ENCODE measurements at regions not wholly inside any gene's neighbourhood (a gene's known extent, or its start where the extent isn't known, plus 50 kb on each side); places are given as distances from the start of the nearest gene placed in this dataset.

GRCh38 chr12:123100882-123101281 is 50.0 kb downstream of the PITPNM2 start:
- Mint-ChIP-seq H3K4me3 (no peak overlapping the region), H3K36me3 (peaks cover 19% of the 10 kb centered on the region)
- CTCF ChIA-PET, result no interaction called here

DNA sequence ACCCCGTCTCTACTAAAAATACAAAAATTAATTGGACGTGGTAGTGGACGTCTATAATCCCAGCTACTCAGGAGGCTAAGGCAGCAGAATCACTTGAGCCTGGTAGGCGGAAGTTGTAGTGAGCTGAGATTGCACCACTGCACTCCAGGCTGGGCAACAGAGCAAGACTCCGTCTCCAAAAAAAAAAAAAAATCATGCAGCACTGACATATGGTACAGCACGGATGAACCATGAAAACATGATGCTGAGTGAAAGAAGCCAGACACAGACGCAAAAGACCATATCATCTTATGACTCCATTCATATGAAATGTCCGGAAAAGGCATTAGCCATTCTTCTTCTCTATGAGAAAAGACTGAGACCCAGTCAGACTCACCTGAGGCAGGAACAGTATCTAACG is 50.4 kb downstream of the PITPNM2 start:
- H3K27me3 Mint-ChIP-seq, result no peaks in the 10 kb centered on the region
- no peak overlapping the region for H3K27ac Mint-ChIP-seq
- H3K4me3 Mint-ChIP-seq, result no peak overlapping the region
- peaks cover 17% of the 10 kb centered on the region for H3K36me3 Mint-ChIP-seq
- DNase-seq, result no peak
- CTCF ChIA-PET, result no interaction called here
- peaks cover 36% of the 10 kb centered on the region for H3K4me1 Mint-ChIP-seq
- no peaks in the 10 kb centered on the region for H3K9me3 Mint-ChIP-seq

More at GRCh38 chr12:123100882-123101281, 50.0 kb downstream of the PITPNM2 start:
- H3K27me3 Mint-ChIP-seq, result no peaks in the 10 kb centered on the region
- peaks cover 36% of the 10 kb centered on the region for H3K4me1 Mint-ChIP-seq
- no peaks in the 10 kb centered on the region for H3K9me3 Mint-ChIP-seq
- H3K27ac Mint-ChIP-seq, result no peak overlapping the region
- DNase-seq, result no peak

- CTCF ChIA-PET, result interaction anchor here (0.5 kb wide), 1 partner anchor 284 kb away, joined by 3 read pairs; the partner anchor contains the start of gene KMT5A
- no peak overlapping the region for H3K27ac Mint-ChIP-seq
- H3K4me3 Mint-ChIP-seq, result no peak overlapping the region
- peaks cover 31% of the 10 kb centered on the region for H3K4me1 Mint-ChIP-seq
- H3K27me3 Mint-ChIP-seq, result no peaks in the 10 kb centered on the region
- no peaks in the 10 kb centered on the region for H3K9me3 Mint-ChIP-seq
- peaks cover 10% of the 10 kb centered on the region for H3K36me3 Mint-ChIP-seq
- no peak for DNase-seq
Measured at GRCh38 chr12:123099560-123100192, 51.2 kb downstream of the PITPNM2 start.

GRCh38 chr12:123098780-123099179 is 52.1 kb downstream of the PITPNM2 start:
- H3K4me3 Mint-ChIP-seq, result no peak overlapping the region
- H3K9me3 Mint-ChIP-seq, result no peaks in the 10 kb centered on the region
- CTCF ChIA-PET, result no interaction called here
- no peaks in the 10 kb centered on the region for H3K27me3 Mint-ChIP-seq
- H3K36me3 Mint-ChIP-seq, result peaks cover 7% of the 10 kb centered on the region
- H3K4me1 Mint-ChIP-seq, result peaks cover 27% of the 10 kb centered on the region
- DNase-seq, result no peak
- no peak overlapping the region for H3K27ac Mint-ChIP-seq

DNA sequence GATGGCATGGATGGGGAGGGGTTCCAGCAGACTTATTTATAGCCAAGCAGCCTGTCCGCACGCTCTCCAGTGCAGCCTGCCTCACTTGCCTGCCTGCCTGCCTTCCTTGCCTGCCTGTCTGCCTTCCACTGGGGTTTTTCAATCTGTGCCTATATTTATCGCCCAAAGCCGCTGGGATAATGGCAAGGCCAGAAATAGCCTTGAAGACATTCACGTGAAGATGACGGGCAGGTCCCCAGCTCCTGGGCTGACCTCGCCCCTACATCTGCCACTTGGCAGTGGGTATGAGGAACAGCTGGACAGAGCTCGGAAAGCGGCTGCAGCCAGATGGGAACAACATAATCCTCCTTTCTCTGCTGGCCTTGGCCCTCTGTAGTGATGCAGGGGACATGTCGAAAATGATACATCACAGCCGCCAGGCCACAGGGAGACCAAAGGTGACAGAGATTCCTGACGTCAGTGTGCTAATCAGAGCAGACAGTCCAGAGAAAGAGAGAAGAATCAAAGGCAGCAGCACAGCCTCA is 53.3 kb downstream of the PITPNM2 start:
- peaks cover 19% of the 10 kb centered on the region for H3K4me1 Mint-ChIP-seq
- no peak overlapping the region for H3K4me3 Mint-ChIP-seq
- CTCF ChIA-PET, result interaction anchor here (1.4 kb wide), 1 partner anchor 141 kb away, joined by 3 read pairs; no protein-coding TSS in a partner anchor
- no peaks in the 10 kb centered on the region for H3K27me3 Mint-ChIP-seq
- no peak for DNase-seq
- no peak overlapping the region for H3K27ac Mint-ChIP-seq
- H3K9me3 Mint-ChIP-seq, result no peaks in the 10 kb centered on the region
- peaks cover 6% of the 10 kb centered on the region for H3K36me3 Mint-ChIP-seq

- no peak overlapping the region for H3K27ac Mint-ChIP-seq
- H3K4me3 Mint-ChIP-seq, result no peak overlapping the region
- CTCF ChIA-PET, result interaction anchor here (1.4 kb wide), 1 partner anchor 142 kb away, joined by 3 read pairs; no protein-coding TSS in a partner anchor
- H3K4me1 Mint-ChIP-seq, result peaks cover 13% of the 10 kb centered on the region
- H3K27me3 Mint-ChIP-seq, result no peaks in the 10 kb centered on the region
- H3K36me3 Mint-ChIP-seq, result peaks cover 3% of the 10 kb centered on the region
- H3K9me3 Mint-ChIP-seq, result no peaks in the 10 kb centered on the region
- no peak for DNase-seq
Measured at GRCh38 chr12:123096741-123097140, 54.1 kb downstream of the PITPNM2 start.

GRCh38 chr12:123096182-123096581 is 54.7 kb downstream of the PITPNM2 start:
- H3K36me3 Mint-ChIP-seq, result peaks cover 3% of the 10 kb centered on the region
- H3K4me1 Mint-ChIP-seq, result peaks cover 14% of the 10 kb centered on the region
- no peak overlapping the region for H3K4me3 Mint-ChIP-seq
- CTCF ChIA-PET, result interaction anchor here (1.0 kb wide), 1 partner anchor 22 kb away, joined by 4 read pairs; no protein-coding TSS in a partner anchor
- no peak overlapping the region for H3K27ac Mint-ChIP-seq
- no peak for DNase-seq
- H3K27me3 Mint-ChIP-seq, result no peaks in the 10 kb centered on the region
- H3K9me3 Mint-ChIP-seq, result no peaks in the 10 kb centered on the region

DNA sequence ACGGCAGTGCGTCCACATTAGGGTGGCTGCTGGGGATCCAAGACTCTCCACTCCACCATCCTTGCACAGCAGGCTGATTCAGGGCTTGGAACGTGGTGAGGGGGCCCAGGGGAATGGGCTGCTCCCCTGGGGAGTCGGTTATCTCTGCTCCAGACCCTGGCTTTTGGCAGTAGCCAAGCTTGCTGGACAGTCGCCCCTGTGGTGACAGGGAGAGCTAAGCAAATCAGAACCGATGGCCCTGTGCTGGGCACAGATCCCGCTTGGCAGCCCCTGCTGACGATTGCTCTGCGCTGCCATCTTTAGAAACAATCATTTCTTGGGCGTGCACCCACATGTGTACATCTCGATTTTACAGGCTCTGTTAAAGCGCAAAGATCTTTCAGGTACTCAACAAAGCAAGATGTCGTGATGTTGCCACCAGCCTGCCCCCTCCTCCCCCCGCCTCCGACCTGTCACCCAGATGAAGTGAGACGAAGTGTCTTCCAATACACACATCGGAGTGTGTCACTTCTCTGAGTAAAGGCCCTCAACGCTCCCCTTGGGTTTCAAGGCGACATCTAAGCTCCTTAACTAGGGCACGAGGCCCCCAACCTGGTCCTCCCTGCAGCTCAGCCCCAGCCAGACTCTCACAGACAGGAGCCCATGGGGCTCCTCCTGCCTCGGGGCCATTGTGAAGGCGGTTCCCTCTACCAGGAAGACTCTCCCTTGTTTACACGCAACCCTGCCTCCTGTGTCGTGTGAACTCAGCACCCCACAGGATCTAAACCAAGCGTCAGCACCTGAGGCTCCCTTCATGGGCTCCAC is 55.6 kb downstream of the PITPNM2 start:
- Mint-ChIP-seq H3K4me3 (no peak overlapping the region), H3K4me1 (peaks cover 14% of the 10 kb centered on the region), H3K27me3 (no peaks in the 10 kb centered on the region), H3K9me3 (no peaks in the 10 kb centered on the region), H3K36me3 (peaks cover 3% of the 10 kb centered on the region), H3K27ac (no peak overlapping the region)
- CTCF ChIA-PET, result interaction anchor here (1.0 kb wide), 1 partner anchor 21 kb away, joined by 4 read pairs; no protein-coding TSS in a partner anchor
- DNase-seq, result no peak

DNA sequence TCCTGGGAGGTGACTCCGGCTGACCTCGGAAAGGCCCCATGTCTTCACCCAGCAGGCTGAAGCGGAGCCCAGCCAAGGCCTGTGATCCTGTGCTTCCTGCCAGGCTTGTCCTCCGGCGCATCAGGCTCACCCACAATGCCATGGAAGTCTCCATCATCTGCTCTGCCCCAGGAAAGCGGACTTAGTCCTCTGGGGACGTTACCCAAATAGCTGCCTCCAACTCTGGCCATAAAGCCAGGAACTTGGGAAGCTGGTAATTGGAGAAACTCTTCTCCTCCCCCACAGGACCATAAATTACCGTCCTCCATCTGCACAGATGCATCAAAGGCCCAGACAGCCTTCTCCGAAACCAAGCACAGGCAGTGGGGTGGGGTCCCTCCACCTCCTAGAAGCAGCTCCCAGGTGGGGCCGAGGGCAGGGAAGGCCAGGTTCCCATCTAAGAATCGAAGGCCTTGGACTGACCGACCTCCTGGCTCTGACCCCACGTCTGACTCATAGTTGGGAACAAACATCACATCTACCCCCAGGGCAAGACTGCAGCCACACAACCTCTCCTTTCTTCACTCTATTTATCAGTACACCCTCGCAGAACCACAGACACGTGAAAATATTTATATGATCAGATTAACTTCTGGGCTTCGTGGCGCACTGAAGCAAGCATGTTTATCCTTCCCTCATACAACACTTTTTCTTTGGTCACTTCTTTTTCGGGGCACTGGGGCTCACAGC is 56.4 kb downstream of the PITPNM2 start:
- Mint-ChIP-seq H3K36me3 (peaks cover 3% of the 10 kb centered on the region), H3K27me3 (no peaks in the 10 kb centered on the region), H3K9me3 (no peaks in the 10 kb centered on the region), H3K4me1 (peaks cover 17% of the 10 kb centered on the region), H3K4me3 (no peak overlapping the region), H3K27ac (no peak overlapping the region)
- no peak for DNase-seq
- CTCF ChIA-PET, result no interaction called here

DNA sequence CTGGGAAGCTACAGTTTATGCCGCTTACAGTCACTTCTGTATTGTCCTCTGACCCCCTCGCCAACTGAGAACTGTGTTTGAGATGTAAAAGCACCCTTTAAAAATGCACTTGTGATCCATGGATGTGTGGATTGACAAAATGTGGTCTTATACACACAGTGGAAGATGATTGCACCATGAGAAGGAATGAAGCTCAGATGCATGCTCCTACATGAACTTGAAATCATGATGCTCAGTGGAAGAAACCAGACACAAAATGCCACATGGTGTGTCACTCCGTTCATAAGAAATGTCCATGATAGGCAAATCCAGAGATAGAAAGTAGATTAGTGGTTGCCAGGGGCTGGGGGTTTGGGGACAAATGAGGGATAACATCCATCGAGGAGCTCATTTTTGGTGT is 58.0 kb downstream of the PITPNM2 start:
- CTCF ChIA-PET, result interaction anchor here (1.5 kb wide), 2 partner anchors 9 to 18 kb away, joined by 3 read pairs; no protein-coding TSS in a partner anchor
- Mint-ChIP-seq H3K9me3 (no peaks in the 10 kb centered on the region), H3K4me1 (peaks cover 19% of the 10 kb centered on the region), H3K36me3 (peaks cover 3% of the 10 kb centered on the region), H3K27me3 (no peaks in the 10 kb centered on the region), H3K4me3 (no peak overlapping the region), H3K27ac (no peak overlapping the region)
- no peak for DNase-seq

DNA sequence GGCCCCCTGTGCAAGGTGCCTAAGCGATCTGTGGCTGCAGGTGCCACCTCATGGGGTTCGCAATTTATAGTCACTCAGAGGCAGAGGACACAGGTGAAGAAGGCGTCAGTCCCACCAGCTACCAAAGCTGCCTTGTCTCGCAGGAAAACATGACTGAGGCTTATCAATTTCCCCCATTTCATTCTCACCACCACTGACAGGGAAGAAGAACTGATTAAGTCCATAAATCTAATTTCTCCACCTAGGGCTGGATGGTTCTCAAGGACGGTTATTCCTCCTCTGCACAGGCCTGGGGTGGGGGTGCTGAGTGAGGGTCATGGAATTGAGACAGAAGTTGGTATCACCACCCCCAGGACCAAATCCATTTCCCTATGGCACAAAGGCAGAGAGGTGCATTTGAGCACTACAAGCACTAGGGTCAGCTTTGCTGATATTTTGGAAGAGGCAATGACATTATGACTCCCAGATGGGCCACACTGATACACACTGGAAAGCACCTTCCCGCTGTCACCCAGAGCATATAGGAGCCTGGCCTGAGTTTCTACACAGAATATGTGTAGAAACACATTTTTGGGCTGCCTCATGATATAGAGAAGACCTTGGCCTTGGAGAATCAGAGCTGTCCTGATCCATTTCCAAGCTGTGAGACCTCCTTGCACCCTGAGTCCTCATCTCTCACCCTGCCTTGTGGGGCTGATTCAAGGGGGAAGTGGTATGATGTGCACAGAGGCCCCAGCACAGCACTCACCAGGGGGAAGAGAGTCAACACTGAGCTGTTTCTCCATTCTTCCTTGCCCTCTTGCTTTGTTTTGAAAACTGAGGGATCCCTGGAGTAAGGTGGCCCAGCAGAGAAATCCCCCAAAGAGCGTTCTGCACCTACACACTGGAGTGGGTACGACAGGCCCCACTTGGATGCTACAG is 59.4 kb downstream of the PITPNM2 start:
- Mint-ChIP-seq H3K4me1 (peaks cover 19% of the 10 kb centered on the region), H3K27ac (no peak overlapping the region), H3K4me3 (no peak overlapping the region)

GRCh38 chr12:123089631-123090353 is 61.1 kb downstream of the PITPNM2 start:
- CTCF ChIA-PET, result interaction anchor here (0.9 to 1.0 kb wide), 2 partner anchors 15 to 148 kb away, joined by 3 read pairs; no protein-coding TSS in a partner anchor
- no peaks in the 10 kb centered on the region for H3K27me3 Mint-ChIP-seq
- H3K4me3 Mint-ChIP-seq, result no peak overlapping the region
- no peaks in the 10 kb centered on the region for H3K9me3 Mint-ChIP-seq
- H3K36me3 Mint-ChIP-seq, result peaks cover 3% of the 10 kb centered on the region
- peaks cover 8% of the 10 kb centered on the region for H3K4me1 Mint-ChIP-seq
- no peak for DNase-seq
- H3K27ac Mint-ChIP-seq, result no peak overlapping the region

More for the DNA sequence above, 59.4 kb downstream of the PITPNM2 start:
- no peak for DNase-seq
- CTCF ChIA-PET, result no interaction called here
- H3K27me3 Mint-ChIP-seq, result no peaks in the 10 kb centered on the region
- no peaks in the 10 kb centered on the region for H3K9me3 Mint-ChIP-seq
- peaks cover 3% of the 10 kb centered on the region for H3K36me3 Mint-ChIP-seq

- DNase-seq, result no peak
- Mint-ChIP-seq H3K36me3 (peaks cover 3% of the 10 kb centered on the region), H3K4me3 (no peak overlapping the region), H3K9me3 (no peaks in the 10 kb centered on the region), H3K27ac (no peak overlapping the region), H3K4me1 (peaks cover 8% of the 10 kb centered on the region), H3K27me3 (no peaks in the 10 kb centered on the region)
- CTCF ChIA-PET, result interaction anchor here (0.9 to 1.0 kb wide), 2 partner anchors 14 to 148 kb away, joined by 3 read pairs; no protein-coding TSS in a partner anchor
Measured at GRCh38 chr12:123089140-123089539, 61.8 kb downstream of the PITPNM2 start.
